HG02885 (cell line): ENCODE measurements at regions not wholly inside any gene's neighbourhood (a gene's known extent, or its start where the extent isn't known, plus 50 kb on each side); places are given as distances from the start of the nearest gene placed in this dataset.

Experiments
- ATAC-seq: cut with Tn5 transposase; IDR thresholded peaks from one replicate; pipeline ENCODE4 v1.9.1; 2021; ENCODE audit warnings: mild to moderate bottlenecking; ENCODE audit not compliant: unreplicated experiment, poor library complexity

DNA sequence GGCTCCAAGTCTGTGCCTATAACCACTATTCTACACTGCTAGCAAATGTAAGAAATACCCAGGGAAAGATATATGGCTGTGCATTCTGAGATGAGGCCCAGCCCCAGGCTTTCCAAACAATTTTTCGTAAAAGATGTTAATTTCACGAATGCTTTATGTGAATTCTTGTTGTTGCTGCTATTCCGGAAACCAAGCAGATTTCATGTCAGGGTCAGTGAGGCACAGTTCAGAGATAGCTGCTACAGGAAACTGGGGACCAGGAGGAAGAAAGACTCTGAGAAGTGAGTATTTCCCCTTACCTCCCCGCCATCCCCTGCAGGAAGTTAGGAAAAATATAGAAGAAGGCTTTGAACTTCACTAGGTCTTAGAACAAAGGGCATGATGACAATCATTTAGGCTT lies 84.7 kb upstream of the TP53I11 start:
- no peak for ATAC-seq

DNA sequence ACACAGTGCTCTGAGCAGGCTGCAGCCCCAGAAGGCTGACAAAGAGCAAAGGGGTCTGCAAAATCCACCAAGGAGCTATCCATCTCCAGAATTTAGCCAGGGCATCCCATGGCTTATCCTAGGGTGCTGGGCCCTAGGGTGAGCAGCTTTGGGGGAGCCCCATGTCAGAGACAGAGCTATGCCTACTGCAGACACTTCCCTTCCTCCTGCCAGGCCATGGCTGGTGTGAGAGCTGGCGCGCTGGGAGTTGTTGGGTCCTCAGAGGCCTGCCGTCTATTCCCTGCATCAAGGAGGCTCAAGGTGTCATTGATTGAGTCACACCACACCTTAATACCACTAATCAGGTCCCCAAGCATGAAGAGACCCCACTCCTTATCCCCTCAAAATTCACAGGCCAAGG lies 85.3 kb upstream of the TP53I11 start:
- ATAC-seq = no peak

DNA sequence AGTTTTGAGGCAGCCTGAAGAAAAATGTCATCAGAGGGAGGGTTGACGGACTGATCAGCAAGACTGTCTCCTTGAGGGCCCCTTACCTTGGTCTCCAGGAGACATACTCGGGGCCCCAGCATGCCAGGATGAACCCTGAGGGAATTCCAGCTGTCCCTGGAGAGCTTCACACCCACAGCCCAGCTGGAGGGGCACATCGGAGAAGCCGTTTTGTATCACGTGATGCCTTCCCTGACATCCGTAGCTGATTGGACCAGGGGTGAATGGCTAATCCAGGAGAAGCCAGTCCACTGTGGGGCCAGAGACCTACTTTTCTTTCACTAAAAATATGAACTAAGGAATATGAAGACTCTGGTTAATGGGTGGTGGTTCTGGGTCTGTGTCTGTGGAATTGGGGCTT lies 86.0 kb upstream of the TP53I11 start:
- no peak for ATAC-seq

DNA sequence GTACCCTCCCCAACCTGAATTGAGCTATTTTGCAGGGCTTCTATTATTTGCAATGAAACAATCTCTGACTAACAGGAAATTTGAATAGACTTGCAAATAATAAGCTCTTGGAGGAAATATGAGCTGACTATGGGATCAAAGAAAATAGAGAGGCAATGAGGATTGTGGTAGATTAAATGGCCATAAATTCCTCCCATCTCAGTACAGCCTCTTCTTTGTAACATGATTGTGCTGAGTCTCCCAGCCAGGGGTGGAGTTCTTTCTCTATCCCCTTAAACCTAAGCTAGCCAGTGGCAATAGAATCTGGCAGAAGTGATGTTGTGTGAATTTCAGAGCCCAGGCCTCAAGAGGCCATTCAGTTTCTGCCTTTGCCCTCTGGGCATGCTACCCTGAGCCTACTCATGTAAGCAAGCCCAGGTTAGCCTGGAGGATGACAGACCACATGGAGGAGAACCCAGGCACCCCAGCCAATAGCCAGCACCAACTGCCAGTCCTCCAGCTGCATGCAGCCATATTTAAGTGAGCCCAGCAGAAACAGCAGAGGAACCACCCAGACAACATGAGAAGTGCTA lies 86.8 kb upstream of the TP53I11 start:
- ATAC-seq = no peak

DNA sequence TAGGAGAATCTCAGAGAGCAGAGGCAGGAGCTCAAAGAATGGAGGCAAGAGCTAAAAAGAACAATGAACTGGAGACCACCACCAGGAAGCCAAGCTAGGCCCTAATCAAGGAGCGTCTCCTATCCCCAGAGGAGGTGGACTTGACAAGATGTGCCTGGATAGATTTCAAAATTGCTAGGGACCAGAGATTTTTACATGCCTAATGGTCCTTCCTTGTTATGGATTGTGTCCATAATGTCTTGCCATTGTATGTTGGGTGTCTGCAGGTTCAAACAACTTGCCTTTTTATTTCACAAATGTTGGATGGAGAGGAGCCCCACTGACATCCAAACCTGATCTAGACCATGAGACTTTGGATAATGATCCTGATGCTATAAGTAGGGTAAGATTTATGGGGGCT lies 88.2 kb upstream of the TP53I11 start:
- ATAC-seq = no peak

DNA sequence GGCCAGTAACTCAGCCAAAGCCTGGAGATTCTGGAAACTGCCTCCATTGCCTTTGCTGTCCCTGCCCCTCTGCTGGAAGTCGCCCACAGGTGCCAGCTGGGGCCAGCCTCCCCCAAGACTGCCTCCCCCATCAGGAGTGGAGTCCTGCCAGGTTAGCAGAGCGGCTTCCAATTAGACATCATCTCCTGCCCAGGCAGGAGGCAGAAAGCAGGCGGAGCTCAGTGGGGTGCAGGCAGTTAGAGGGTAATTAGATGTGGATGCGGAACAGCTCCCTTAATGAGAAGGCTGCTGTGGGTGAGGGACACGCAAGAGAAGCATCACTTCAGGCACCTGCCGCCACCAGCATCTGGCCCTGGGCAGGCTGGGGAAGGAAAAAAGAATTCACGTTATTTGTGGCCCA lies 90.9 kb upstream of the TP53I11 start:
- no peak for ATAC-seq

DNA sequence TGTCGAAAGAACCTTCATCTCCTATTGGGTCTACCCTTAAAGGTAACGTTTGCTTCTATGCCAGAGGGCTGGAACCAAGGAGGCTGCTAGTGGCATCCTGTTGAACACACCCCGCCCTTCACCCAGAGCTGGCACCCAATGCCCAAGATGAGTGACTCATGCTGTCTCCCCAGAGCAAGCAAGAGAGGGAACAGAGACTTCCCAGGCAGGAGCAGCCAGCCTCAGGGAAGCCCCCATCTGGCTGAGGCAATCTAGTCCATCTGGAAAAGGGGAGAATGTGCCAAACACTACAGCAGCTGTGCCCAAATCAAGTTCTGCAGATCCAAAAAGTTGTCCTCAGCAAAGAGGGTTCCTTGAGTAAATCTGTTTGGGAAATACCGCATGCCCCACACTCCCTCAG lies 91.9 kb upstream of the TP53I11 start:
- no peak for ATAC-seq

DNA sequence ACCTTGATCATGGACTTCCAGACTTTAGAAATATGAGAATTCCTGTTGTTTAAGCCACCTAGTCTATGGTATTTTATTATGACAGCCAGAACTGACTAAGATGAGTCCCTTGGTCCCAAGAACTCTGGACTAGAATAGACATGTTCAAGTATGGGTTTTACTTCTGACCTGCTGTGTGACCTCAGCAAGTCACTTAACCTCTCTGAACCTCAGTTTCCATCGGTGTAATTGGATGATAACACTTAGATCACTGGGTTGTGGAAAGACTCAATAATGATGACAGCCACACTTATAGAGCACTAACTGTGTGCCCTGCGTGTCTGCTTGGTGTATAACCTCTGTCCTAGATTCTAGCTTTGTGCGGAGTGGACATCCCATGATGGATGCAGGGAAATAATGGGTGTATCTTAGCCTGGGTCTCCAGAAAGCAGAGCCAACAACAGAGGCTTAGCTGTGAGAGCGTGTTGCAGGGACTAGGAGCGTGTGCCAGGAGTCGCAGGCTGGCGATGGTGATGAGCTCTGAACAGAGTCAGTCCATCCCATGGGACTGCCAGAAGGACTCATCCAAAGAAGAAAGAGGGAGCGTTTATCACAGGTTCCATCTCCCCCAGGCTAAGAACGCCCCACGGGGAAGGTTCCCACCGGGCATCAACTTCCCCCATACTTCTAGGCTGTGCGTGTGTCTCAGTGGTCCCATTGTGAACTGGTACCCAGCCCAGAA lies 93.2 kb upstream of the TP53I11 start:
- ATAC-seq = no peak

DNA sequence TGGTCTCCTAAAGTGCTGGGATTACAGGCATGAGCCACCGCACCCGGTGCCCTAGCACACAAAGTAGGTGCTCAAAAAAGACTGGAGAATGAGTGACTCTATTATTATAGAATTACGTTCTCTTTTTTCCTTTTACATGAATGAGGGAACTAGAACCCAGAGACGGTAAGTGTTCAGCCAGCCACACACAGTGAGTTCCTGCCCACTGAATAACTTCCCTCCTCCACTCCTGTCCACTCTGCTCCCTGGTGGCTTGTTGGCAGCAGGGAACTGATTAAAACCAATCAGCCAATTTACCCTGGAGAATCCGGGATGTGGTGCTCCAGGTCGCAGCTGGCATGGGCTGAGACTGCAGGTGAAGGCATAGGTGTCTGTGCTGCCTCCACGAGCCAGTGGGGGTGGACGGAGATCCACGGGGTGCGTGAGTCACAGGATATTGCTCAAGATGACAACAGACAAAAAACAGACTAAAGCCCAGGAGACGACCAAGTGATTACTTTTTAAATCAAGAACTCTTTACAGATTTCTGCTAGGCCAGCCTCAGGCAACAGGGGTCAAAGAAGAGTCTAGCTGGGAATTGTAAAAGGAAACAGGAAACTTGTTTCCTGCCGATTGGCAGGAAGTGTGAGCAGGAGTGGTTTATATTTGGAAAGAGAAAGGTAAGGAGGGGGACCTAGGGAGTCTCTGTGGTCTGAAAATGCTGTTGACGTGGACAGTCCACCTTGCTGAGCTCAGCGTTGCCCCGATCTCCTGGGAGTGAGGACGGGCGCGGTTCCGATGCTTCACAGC lies 95.2 kb upstream of the TP53I11 start:
- no peak for ATAC-seq

DNA sequence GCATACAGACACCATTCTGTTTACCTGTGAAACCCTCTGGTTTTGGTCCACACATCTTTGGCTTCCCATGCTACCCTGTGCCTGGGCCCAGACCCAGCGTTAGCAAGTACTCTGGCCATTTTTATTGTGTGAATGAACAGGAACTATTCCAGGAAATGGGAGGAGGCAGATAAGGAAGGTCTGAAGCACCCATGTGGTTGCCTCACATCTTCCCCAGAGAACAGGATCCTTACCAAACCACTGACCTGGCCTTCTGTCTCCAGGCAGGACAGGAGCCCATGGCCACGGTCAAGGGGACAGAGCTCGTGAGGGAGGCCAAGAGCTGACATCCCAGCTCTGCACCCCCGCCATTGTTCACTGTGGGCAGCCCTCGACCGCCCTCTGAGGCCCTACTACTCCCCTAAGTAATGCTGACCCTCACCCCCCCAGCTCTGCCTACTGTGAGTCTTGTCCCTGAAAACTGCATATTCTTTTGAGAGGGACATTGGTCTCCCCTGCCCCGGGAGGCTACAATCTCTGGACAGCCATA lies 97.7 kb upstream of the TP53I11 start:
- ATAC-seq = no peak

DNA sequence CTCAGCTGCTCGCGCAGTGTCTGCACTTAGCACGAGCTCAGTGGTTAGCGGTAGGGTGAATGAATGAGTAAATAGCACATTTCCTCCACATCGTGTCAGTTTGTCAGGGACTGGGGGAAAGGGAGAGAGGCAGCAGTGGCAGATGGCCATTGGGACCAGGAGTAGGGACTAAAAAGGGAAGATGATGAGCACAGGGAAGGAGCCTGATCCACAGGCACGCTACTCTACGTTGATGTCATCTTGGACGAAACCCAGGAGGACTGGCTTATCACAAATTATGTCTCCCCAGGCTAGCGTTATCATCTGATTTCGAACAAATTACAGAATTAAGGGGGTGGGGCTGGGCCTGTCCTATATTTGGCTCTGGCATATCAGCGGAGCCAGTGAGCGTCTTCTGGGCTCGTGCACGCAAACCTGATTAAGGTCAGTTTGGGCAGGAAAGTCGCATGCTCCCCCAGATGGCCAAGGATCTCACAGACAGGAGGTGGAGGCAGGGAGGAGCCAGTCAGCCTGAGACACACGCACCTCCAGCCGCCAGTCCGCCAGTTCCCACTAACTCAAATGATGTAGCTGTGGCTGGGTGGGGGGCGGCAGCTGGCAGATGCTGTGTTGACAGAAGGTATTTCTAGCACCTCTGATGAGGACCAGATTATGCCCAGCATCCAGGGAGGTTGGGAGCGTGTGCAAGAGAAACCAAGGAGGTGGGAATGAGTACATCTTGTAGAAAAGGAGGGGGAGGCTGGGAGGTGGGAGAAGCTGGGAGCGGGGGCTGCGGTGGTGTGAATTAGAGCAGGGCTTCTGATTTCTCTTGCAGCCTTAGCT lies 97.4 kb upstream of the PRDM11 start:
- no peak for ATAC-seq

DNA sequence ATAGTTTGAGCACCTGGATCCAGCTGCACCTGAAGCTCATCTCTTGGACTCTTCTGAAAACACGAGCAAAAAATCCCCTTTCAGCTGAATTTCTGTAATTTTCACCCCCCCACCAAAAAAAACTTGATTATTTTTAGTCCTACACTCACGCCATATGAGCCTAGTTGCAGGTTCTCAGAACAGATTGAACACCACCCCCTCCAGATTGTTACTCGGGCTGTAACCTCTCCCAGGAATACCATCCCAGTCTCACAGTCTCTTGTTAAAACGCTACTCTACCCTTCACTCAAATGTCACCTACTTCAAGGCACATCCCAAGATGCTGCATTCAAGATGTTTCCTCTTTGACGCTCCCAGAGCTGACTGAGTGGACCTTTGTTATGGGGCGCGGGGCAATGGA lies 96.3 kb upstream of the PRDM11 start:
- no peak for ATAC-seq

DNA sequence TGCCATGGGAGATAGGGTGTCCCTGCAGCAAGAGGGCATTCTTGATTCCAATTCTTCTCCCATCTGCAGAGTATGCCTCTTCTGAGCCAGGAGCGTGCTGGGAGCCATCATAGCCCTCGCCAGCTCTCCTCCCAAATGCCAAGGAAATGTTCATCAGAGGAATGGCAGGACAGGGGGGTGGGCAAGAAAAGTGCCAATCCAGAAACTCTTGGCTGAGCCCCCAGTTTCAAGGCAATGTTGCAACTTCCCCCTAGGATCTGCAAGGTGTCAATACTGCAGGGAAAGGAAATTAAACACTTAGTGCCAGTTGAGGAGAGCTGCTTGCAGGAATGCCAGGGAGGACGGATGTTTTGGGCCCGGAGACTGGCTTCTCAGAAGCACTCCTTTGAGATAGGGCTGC lies 94.8 kb upstream of the PRDM11 start:
- ATAC-seq = no peak

DNA sequence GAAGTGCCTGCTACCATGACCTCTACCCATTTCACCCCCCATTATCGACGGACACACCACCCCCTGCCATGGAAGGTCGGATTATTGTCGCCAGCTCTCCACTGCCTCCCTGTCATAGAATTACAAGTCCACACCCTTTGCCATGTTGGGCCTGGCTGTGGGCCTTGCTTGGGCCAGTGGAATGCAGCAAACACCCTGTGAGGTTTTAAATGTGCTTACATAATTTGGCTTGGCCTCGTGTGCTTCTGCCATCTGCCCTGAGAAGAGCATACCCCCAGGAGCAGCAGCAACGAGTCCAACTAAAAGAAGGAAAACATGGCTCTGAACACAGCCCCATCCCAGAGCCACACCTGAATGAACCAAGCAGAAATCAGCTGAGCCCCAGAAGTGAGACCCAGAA lies 94.1 kb upstream of the PRDM11 start:
- no peak for ATAC-seq

DNA sequence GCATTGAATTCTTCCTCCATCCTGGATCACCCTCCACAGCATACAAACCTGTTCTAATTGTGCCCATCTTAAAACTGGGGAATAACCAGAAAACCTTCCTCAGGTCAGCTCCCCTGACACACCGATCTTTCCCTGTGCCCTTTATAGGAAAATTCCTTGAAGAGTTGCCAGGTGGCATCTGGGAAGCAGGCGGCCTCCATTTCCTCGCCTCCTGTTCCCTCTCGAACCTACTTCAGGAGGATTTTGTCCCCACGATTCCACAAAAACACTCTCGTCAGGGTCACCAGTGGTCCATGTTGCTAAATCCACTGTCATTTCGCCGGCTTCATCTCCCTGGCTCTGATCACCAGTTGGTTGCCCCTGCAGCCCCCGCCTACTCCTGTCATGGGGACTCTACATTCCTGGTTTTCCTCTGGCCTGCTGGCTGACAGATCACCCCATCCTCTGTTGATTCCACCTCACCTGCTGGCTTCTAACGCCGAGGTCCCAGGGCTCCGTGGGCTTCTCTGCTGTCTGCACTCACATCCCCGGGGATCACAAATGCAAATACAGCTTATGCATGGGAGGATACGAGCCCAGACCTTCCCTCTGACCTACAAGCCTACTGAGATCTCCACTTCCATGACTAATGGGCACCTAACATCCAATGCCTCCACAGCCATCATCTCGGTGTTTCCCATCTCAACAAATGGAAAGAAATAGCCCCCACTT lies 92.5 kb upstream of the PRDM11 start:
- no peak for ATAC-seq

DNA sequence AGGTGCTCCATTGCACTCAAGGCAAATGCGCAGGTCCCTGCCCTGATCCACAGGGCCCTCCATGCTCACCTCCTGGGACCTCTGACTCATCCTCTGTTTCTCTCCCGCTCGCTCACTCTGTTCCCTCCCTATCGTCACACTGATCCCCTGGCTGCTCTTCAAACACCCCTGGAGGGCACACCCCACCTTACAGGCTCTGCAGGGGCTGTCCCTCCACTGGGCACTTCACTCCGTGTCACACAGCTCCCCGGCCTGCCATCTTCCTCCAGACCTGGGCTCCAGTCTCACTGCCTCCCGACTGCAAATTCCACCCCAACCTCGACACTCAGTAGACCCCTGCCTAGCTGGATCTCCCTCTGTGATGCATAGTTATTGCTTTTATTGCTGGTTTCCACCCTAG lies 91.5 kb upstream of the PRDM11 start:
- no peak for ATAC-seq

DNA sequence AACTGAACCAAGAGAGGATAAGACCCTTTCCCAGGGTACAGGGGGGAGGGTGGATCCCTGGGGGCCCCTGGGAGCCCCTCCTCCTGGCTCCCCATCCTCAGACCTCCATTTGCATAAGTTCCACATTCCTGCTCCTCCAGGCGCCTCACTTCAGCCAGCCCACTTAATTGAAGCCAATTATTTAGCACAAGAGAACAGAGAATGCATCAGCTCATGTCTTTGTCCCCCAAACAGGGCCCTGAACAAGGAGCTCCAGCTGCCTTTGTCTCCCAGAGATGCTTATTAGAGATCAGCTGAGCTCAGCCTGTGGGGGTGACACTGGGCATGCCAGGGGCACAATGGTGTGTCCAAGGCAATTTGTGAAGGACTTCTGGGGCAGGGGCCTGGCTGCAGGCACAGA lies 89.9 kb upstream of the PRDM11 start:
- ATAC-seq = no peak

DNA sequence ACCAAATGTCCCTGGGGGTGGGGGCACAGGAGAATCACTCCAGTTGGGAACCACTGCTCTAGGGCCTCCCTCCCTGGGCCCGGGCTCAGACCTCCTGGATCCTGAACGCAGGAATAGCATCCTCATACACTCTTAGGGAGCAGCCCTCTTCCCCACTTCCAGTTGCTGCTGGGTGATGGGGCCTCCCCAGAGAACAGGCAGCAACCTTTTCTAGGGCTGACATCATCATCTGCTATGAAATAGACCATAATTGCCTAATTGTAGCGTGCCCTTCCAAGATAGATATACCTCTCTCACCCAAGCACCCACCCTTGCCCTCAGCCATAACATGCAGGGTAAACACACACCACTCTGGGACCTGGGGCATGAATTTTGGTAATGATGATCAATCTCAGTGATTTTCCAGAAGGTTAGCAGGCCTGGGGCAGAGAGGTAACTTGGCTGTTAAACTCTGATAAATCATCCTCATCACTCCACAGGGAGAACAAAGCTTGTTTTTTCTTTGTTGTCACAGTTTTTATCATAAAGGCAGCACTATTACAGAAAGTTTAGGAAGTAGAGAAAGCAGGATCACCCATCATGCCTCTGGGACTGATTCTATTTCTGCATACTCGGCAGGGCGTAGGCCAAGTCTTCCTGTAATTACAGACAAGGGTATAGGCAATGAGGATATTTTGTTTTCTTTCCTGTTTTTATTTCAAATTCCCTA lies 88.3 kb upstream of the PRDM11 start:
- no peak for ATAC-seq

DNA sequence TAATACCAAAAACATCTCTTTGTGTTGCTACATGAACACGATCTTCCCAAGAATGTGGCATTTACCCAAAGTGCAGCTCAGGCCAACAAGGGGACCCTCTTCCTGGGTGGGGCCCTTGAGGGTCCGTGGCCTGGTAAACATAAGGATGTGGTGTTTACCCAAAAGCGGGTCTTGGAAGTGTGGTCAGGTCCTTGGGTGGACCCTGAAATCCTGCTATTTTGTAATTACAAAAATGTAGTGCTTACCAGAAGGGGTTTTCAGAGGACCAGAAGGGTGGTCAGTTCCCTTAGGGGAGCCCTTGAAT lies 87.8 kb upstream of the PRDM11 start:
- no peak for ATAC-seq

DNA sequence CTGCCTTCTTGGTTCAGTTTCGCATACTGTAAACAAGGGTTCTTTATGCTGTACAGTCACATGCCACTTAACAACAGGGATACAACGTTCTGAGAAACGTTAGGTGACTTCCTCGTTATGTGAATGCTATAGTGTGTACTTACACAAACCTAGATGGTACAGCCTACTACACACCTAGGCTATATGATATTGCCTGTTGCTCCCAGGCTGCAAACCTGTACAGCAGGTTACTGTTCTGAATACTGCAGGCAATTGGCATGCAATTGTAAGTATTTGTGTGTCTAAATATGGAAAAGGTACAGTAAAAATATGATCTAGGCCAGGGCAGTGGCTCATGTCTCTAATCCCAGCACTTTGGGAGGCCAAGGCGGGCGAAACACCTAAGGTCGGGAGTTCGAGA lies 85.7 kb upstream of the PRDM11 start:
- no peak for ATAC-seq
